ENCODE measurements at regions not wholly inside any gene's neighbourhood (a gene's known extent, or its start where the extent isn't known, plus 50 kb on each side); places are given as distances from the start of the nearest gene placed in this dataset.

- no peak for TF ChIP-seq CTCF (conservative IDR thresholded peaks at IDR 0.05; ENCODE audit: low read depth, low read length)
- no peak for TF ChIP-seq EZH2 (IDR thresholded peaks at IDR 0.05; ENCODE audit: low read length, unreplicated experiment)
Observed at GRCh38 chr4:23667659-23668058, 222.2 kb downstream of the PPARGC1A start.

Data from PC-3 (cell line).